ENCODE measurements at regions not wholly inside any gene's neighbourhood (a gene's known extent, or its start where the extent isn't known, plus 50 kb on each side); places are given as distances from the start of the nearest gene placed in this dataset.

GRCh38 chr6:138593124-138593877 lies 94.0 kb upstream of the NHSL1 start (continued):
- no peak for TF ChIP-seq HNRNPUL1 (IDR thresholded peaks at IDR 0.05; ENCODE audit: low read depth, low read length)
- TF ChIP-seq ZNF30 (CRISPR knock-in tag; IDR thresholded peaks at IDR 0.05): no peak
- TF ChIP-seq ZNF776 (CRISPR knock-in tag; IDR thresholded peaks at IDR 0.05): no peak
- TF ChIP-seq ZNF446 (CRISPR knock-in tag; IDR thresholded peaks at IDR 0.05): no peak
- peak; percentile 69 for TF ChIP-seq PHF21A (CRISPR knock-in tag; IDR thresholded peaks at IDR 0.05)
- TF ChIP-seq, protein P1, sequence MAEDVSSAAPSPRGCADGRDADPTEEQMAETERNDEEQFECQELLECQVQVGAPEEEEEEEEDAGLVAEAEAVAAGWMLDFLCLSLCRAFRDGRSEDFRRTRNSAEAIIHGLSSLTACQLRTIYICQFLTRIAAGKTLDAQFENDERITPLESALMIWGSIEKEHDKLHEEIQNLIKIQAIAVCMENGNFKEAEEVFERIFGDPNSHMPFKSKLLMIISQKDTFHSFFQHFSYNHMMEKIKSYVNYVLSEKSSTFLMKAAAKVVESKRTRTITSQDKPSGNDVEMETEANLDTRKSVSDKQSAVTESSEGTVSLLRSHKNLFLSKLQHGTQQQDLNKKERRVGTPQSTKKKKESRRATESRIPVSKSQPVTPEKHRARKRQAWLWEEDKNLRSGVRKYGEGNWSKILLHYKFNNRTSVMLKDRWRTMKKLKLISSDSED (CRISPR knock-in tag; IDR thresholded peaks at IDR 0.05): no peak
- peak; percentile 68 for TF ChIP-seq SOX5 (CRISPR knock-in tag; IDR thresholded peaks at IDR 0.05; ENCODE audit: borderline replicate concordance)
- TF ChIP-seq HOXA9 (CRISPR knock-in tag; IDR thresholded peaks at IDR 0.05; ENCODE audit: borderline replicate concordance): no peak
- TF ChIP-seq, protein P2, sequence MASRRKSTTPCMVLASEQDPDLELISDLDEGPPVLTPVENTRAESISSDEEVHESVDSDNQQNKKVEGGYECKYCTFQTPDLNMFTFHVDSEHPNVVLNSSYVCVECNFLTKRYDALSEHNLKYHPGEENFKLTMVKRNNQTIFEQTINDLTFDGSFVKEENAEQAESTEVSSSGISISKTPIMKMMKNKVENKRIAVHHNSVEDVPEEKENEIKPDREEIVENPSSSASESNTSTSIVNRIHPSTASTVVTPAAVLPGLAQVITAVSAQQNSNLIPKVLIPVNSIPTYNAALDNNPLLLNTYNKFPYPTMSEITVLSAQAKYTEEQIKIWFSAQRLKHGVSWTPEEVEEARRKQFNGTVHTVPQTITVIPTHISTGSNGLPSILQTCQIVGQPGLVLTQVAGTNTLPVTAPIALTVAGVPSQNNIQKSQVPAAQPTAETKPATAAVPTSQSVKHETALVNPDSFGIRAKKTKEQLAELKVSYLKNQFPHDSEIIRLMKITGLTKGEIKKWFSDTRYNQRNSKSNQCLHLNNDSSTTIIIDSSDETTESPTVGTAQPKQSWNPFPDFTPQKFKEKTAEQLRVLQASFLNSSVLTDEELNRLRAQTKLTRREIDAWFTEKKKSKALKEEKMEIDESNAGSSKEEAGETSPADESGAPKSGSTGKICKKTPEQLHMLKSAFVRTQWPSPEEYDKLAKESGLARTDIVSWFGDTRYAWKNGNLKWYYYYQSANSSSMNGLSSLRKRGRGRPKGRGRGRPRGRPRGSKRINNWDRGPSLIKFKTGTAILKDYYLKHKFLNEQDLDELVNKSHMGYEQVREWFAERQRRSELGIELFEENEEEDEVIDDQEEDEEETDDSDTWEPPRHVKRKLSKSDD (CRISPR knock-in tag; IDR thresholded peaks at IDR 0.05; ENCODE audit: low read depth): no peak
- no peak for TF ChIP-seq MXD1 (CRISPR knock-in tag; IDR thresholded peaks at IDR 0.05)
- TF ChIP-seq REXO4 (CRISPR knock-in tag; IDR thresholded peaks at IDR 0.05; ENCODE audit: borderline replicate concordance): no peak
- no peak for TF ChIP-seq ZNF546 (CRISPR knock-in tag; conservative IDR thresholded peaks at IDR 0.05)
- TF ChIP-seq ZBTB20 (CRISPR knock-in tag; IDR thresholded peaks at IDR 0.05; ENCODE audit: borderline replicate concordance, low read depth): no peak
- peak; percentile 77 for TF ChIP-seq SALL1 (CRISPR knock-in tag; IDR thresholded peaks at IDR 0.05)
- no peak for TF ChIP-seq SIN3B (IDR thresholded peaks at IDR 0.05; ENCODE audit: low read length)
- TF ChIP-seq ISX (CRISPR knock-in tag; conservative IDR thresholded peaks at IDR 0.05): no peak
- TF ChIP-seq NFE2 (CRISPR knock-in tag; IDR thresholded peaks at IDR 0.05): no peak
- TF ChIP-seq POLR2A (IDR thresholded peaks at IDR 0.05; ENCODE audit: insufficient read depth in 1 of 2, low read depth in 2 of 2, low read length in 2 of 2): peak; percentile 72 to 74
- TF ChIP-seq ATM (IDR thresholded peaks at IDR 0.05; ENCODE audit: borderline replicate concordance): no peak
- TF ChIP-seq CBX1 (IDR thresholded peaks at IDR 0.05; ENCODE audit: low read depth): no peak
- TF ChIP-seq, protein P3, sequence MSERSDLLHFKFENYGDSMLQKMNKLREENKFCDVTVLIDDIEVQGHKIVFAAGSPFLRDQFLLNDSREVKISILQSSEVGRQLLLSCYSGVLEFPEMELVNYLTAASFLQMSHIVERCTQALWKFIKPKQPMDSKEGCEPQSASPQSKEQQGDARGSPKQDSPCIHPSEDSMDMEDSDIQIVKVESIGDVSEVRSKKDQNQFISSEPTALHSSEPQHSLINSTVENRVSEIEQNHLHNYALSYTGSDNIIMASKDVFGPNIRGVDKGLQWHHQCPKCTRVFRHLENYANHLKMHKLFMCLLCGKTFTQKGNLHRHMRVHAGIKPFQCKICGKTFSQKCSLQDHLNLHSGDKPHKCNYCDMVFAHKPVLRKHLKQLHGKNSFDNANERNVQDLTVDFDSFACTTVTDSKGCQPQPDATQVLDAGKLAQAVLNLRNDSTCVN (CRISPR knock-in tag; IDR thresholded peaks at IDR 0.05; ENCODE audit: borderline replicate concordance): peak; percentile 78; the same call in 1 of the 2 replicates
- TF ChIP-seq ZNF256 (CRISPR knock-in tag; conservative IDR thresholded peaks at IDR 0.05): no peak
- TF ChIP-seq ZNF280D (CRISPR knock-in tag; IDR thresholded peaks at IDR 0.05): no peak
